Fibroblast of lung (primary cell): ENCODE measurements at regions not wholly inside any gene's neighbourhood (a gene's known extent, or its start where the extent isn't known, plus 50 kb on each side); places are given as distances from the start of the nearest gene placed in this dataset.

Experiments
- CTCF ChIP-seq, 2 donors: IDR thresholded peaks in 1 of 2; conservative IDR thresholded peaks in 1 of 2; 1 replicate in 1 of 2; 2 replicates in 1 of 2; pipeline ENCODE4 v1.5.1; 2011 to 2012; ENCODE audit warnings: low read length in 2 of 2, control low read depth in 1 of 2, inconsistent platforms in 1 of 2, low read depth in 1 of 2, mild to moderate bottlenecking in 1 of 2
- EZH2 ChIP-seq: IDR thresholded peaks from 2 replicates; pipeline ENCODE4 v1.5.1; 2012; ENCODE audit warnings: low read length, control low read depth, mild to moderate bottlenecking; ENCODE audit errors: missing control alignments

GRCh38 chr3:66709532-66709931 is 208.7 kb upstream of the LRIG1 start:
- TF ChIP-seq CTCF (conservative IDR thresholded peaks at IDR 0.05 in 1 of 2, IDR thresholded peaks at IDR 0.05 in 1 of 2; ENCODE audit: low read depth in 1 of 2, low read length in 2 of 2) (no peak), EZH2 (no peak)
